ENCODE measurements at regions not wholly inside any gene's neighbourhood (a gene's known extent, or its start where the extent isn't known, plus 50 kb on each side); places are given as distances from the start of the nearest gene placed in this dataset.
"Not testable (repeated sequence)": the region's sequence is repeated elsewhere in the genome, so short reads cannot be mapped to it uniquely, and the experiment has no call there.

DNA sequence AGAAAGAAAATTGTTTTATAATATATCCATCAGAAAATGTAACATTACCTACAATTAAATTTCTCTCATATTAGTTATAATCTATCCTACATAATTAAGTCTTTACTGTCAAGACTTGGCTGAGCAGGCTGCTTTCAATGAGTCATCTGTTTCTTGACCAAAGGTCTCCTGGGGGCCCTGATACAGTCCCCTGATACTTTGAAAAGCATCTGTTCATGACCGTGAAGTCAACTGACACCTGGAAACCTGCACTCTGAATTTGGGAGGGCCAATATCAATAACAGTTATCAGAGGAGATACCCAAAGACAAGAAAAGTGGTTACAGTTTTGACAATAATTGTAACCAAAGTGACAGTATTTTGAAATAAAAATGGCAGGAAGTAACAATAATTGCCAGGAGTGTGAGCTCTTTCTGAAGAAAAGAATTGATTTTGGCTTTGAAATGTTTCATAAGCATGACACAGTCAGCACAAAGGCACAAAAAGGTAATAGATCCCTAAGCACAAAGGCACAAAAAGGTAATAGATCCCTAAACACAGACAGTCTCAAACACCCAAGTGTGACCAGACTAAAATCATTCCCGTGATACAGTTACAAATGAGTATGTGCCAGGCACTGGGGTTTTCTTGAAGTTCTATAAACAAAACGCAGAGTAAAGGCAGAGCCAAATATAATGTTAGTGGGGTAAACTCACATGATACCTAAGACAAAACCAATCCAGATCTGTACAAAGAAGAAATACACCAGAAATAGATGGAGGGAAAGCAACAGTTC is 260.7 kb downstream of the PLOD2 start:
- no peak for DNase-seq

DNA sequence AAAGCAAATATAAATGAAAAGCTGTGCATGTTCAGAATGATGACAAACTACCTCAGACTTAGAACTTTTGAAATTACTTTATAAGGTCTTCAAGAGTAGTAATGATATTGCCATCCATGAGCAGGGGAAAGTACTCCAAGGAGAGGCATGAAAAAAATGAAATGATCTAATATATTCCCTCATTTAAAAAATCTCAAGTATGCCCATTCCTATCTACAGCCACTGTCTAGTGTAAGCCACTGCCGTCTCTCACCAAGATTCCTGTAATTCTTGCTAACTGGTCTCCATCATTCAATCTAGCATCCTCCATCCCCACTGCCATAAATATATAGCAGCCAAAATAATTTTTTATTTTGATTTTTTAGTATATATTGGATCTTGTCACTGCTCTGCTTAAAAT is 258.8 kb downstream of the PLOD2 start:
- DNase-seq: no peak

DNA sequence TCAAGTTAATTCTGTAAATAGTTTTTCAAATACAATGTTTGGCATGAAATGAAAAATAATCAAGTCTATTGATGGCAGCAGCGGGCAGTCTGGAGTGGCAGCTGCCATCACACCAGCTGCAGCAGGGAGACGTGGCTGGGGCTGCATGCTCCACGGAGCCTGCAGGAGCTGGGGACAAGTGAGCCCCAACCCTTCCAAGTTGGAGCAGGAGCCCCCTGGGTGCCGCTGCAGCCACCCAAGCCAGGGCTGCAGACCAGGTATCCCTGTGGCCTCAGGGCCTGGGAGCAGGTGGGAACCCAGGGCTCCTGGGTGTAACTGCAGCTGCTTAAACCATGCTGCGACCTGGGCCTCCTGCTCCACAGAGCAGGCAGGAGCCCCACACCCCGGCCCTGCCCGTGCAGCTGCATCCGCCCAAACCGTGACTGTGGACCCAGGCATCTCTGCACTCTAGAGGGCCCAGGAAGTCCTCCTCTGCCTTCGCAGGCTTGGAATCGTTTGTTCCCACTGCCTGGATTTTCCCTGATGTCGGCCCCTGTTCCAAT is 257.4 kb downstream of the PLOD2 start:
- DNase-seq: no peak

DNA sequence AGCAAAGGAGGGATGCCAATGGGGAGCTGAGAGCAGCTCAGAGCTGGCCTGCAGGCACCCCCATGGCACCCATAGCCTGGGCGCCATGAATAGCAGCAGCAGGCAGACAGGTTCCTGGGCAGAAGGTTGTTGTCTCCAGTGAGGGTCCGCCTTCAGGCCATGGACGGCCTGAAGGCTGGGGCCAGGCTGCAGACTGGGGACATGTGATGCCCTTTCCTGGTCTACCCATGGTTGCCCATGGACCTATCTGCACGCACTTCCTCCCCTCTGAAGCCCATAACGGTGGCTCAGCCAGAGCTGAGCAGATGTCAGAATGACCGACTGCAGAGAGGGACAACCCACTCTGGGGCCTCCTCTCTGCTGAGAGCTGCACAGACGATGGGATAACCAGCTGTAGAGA is 256.8 kb downstream of the PLOD2 start:
- no peak for DNase-seq

DNA sequence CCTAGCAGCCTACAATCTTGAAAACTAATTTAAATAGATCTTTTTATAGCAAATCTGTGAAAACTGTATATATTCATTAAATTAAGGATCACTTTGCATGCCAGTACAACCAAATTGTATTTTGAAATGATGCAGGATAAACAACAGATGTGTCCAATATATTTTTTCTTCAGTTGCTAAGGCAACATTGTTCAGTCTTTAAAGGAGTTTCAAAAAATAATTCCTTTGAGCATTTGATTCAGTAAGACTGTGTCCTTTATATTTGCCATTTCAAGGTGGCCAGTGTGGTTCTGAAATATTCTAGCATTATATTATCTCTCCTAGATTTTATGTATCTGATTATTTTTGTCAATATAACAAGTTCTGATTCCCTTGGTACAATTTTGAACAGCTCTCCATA is 254.7 kb downstream of the PLOD2 start:
- no peak for DNase-seq

DNA sequence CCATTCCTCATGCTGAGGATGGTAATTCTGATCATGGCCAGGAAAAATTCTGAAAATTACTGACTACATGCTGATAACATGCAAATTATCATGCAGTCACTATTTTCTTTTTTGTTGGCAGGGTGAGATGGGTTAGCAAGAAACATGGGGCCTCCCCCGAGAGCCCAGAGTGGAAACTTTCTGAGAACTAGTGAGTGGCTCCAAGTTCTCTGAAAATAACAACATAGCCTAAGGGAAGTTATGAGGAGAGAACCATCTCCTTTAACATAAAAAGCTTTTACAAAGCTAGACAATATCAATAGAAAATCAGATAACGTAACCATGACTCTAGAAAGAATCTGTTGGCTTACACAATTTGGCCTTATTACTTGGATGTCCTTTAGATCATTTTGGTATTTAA is 254.2 kb downstream of the PLOD2 start:
- no peak for DNase-seq

DNA sequence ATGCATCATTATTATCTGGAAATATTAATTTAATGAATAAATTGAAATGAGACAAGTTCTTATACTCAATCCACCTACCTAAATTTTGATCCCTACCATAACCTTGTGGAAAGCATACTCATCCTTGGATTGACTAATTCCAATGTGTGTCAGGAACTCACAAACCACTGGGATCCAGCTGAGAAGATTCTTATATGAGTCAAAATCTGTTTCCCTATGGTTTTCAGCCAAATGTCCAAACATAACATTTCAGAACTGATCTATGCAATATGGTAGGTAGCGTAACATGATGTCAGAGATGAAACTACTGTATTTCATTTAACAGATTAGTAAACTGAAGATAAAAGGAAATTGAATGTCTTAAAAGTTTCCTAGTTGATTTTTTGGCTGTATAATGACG is 250.0 kb downstream of the PLOD2 start:
- DNase-seq: no peak

DNA sequence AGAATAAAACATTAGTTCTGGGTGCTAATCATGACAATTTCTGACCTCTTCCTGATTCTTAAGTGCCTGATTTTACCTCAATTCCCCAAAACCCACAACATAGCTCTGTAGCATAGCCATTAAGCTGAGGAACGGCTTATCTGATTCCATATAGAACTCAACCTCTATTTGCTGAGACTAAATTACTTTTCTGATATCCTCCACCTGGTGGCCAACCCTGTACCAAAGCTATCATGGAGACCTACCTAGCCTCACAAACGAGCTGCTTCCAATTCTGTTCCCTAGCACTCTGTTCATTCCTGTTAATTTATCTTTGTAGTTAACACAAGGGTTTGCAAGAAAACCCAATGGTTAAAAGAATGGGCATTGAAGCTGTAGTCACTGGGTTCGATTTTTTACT is 245.2 kb downstream of the PLOD2 start:
- no peak for DNase-seq

DNA sequence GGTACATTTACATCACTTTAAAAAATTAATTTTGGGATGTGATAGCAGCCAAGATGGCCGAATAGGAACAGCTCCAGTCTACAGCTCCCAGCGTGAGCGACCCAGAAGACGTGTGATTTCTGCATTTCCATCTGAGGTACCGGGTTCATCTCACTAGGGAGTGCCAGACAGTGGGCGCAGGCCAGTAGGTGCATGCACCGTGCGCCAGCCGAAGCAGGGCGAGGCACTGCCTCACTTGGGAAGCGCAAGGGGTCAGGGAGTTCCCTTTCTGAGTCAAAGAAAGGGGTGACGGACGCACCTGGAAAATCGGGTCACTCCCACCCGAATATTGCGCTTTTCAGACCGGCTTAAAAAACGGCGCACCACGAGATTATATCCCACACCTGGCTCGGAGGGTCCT is 233.2 kb downstream of the PLOD2 start:
- not testable (repeated sequence) for DNase-seq

DNA sequence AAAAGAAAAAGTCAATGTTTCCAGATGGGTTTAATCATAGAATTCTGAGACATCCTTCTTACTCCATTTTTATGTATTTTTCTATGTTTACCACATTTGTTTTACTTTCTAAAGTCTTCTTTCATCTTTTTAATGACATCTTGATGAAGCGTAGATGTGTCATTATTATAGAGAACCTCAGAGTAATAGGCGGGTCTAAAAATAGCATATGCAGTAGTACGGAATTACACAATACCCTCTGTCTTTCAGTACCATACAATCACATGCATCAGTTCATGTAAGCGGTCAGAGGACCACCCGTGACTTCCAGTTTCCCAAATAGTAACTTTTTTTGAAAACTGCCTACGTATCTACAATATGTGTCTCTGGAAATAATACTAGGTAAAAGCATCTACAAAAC is 224.0 kb downstream of the PLOD2 start:
- no peak for DNase-seq

DNA sequence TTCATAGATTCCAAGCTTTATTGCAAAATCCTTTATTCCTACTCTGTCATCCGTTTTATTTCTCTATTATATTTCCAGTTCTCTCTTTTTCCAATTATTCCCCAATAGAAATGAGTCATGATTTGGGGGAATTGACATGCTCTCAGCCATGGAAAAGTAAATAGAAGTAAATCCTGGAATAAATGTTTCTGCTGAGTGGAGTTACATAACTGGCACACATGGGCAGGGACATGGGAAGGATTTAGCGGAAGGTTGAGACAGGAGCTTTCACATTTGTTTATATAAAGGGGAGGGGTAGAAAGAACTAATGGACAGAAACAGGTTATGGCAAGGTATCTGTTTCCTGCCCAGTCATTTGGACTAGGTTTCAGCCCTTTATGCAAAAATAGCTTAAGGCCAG is 221.6 kb downstream of the PLOD2 start:
- no peak for DNase-seq

DNA sequence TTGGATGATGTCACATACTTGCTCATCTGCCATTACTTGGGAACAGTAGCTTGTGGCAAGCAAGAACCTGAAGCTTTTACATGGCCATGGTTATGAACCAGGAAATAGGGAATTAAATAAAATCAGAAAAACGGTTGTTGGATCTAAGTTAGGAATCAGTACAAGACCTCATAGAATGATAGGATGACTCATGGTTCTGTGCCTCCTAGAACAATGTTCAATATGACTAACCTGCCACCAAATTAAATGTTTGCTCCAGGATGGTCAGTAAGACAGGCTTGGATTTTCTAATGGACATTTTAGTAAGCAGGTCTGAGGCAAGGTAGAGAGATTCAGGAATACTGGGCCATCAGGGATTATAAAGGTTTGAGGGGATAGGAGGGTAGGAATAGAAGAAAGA is 218.9 kb downstream of the PLOD2 start:
- DNase-seq: no peak

DNA sequence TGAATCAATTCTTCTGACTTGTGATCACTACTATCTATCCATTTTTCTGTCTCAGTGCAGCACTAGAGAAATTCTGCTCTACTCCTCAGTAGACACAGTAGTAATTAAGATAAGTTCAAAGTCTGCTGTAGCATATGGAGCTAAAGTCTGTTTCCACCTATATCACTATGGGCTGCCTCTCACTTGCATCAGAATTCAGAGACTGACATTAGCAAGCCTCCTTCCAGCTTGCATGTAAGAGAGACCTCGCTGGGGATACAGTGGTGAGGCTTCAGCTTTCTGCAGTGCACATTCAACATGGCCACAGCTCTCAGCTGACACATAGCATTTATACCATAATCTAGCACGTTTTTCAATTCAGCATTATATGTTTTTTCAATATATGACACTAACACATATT is 217.0 kb downstream of the PLOD2 start:
- no peak for DNase-seq

DNA sequence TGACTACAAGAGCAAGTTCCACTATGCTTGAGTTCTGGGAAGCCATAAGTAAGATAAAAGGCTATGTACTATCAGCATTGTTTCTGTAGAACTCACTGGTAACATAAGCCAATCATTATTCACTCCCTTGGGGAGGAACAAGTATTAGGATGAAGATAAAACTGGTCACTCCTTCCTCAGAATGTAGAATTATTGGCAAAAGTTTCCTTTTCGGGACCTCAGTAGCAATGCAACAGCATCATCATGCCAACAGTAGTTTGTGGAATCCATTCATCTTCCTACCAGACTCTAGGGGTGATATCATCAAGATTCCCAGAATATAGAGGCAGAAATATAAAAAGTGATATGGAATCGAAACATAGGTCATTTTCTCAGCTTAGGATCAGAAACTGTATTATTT is 209.5 kb downstream of the PLOD2 start:
- DNase-seq: no peak

DNA sequence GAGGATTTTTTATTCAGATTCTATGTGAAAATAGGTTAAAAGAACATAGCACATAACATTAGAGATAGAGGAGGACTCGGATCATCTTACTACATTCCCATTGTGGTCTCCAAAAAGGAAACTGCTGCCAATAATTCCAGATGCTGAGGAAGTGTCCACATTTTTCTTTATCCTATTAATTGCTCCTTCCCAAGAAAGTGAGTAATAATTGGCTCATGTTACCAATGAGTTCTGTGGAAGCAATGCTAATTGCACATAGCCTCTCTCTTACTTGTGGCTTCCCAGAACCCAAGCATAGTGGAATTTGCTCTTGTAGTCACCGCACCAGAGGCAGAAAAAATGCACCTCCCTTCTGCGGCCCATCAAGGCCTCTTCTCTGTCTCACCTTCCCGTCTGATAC is 208.4 kb downstream of the PLOD2 start:
- no peak for DNase-seq

DNA sequence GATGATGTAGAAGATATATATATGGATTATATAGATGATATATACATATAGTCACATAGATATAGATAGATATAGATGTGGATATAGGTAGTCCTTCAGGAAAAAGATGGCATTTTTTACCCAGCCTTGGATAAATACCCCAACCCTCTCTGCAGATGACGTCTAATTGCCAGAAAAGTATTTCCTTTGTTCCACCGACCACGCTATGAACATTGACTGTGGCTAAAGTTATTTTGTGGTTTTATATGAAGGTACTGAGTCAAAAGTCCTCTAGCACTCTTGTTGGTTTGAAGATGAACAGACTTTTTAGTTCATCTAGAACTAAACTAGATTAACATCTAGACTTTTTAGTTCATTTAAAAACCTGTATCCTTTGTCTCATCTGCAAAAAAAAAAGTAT is 207.7 kb downstream of the PLOD2 start:
- no peak for DNase-seq

DNA sequence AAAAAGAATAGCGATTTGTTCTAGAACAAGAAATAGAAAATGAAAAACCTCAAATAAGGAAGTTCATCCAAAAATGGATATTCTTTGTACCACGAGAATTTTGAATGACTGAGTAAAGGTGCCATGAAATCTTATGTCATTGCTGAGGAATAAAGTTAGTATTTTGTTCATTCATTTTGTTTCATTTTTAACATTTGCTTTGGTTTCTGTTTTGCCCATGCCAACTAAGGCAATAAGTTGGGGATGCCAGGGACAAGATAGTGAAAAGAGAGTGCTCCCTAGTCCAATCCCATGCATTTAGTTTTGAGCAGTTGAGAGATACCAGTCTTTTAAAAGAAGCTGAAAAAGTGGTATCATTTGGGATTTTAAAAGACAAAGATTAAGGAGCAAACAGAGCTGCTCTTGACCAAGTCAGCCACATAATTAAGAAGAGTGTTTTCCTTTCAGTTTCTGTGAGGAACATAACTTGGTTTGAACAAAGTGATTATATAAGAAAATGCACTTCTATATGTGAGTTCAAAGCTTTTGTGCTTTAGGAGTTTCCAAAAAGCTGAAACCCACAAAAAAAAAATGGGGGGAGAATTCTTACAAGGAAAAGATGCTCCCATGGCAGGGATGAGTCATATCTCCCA is 201.4 kb downstream of the PLOD2 start:
- DNase-seq: no peak

DNA sequence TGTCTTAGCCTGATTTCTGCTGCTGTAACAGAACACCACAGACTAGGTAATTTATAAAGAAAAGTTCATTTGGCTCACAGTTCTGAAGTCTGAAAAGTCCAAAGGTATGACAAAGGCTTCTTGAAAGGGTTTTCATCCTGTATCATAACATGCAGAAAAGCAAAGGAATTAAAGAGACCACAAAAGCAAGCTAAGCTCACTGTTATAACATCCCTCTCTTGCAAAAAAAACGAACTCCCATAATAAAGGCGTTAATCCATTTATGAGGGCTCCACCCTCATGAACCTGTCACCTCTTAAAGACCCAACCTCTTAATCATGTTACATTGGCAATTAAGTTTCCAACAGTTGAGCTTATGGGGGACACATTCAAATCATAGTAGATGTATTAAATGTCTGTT is 197.9 kb downstream of the PLOD2 start:
- no peak for DNase-seq

DNA sequence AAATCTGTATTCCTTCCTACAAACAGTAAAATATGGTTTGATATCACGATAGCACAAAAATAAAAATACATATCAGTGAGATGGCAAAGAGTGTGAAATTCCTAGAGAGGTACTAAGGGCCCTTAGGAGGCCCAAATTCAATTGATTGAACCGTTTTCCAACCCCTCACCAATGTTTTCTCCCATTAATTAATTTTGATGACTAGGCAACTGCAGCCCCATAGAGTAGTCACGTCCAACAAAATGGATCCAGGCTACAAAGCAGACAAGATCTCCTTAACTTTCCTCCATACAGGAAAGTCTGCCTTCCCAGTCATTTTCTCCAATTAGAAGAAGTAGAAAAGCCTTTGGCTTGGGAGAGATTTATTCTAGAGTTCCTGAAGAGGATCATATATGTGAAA is 193.9 kb downstream of the PLOD2 start:
- no peak for DNase-seq

DNA sequence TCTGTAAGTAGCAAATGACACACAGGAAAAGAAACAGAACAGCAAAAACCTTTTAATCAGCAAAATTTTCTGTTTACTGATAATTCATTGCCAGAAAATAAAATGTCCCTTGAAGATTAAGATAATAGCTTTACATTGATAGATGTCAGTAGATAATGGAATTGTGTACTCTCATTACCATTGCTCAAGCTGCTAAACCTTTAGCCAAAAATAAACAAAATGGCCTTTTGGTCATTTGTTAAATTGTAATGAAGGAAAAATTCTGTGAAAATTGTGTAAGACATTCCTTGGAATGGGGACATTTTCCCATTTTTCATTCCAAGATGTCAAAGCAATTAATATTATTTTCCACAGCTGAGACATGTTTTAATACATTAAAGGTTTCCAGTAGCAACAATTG is 189.8 kb downstream of the PLOD2 start:
- no peak for DNase-seq

DNA sequence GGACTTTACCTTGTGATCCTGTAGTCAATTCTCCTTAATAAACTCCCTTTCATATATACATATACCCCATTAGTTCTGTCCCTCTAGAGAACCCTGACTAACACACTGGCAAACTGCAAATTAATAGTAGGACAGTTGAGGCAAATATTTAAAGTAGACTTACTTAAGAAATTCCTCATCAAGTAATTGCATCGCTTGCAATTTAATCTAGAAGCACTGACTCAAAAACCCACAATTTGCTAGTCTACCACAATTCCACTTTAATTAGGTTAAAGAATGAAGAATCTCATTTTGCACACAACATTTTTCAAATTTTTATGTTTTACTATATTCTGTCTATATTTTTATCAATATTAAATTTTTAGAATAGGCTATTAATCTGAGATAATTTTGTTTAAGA is 188.1 kb downstream of the PLOD2 start:
- no peak for DNase-seq

DNA sequence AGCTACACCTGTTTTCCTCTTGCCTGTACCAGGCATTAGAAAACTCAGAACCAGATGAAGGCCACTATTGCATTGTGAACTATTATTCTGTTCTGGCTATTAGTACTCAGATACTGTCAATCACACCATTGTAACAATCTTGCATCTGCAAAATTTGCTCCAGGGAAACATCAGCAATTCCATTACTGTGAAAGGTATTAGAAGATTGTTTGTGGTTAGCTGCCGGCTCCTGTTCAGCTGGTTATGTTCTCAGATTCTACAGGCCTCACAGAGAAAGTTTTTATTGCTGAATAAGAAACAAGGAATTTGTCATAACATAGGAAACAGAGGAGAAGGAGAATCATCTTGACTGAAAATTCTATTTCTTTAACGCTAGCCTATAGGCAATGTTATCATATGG is 179.9 kb downstream of the PLOD2 start:
- no peak for DNase-seq

DNA sequence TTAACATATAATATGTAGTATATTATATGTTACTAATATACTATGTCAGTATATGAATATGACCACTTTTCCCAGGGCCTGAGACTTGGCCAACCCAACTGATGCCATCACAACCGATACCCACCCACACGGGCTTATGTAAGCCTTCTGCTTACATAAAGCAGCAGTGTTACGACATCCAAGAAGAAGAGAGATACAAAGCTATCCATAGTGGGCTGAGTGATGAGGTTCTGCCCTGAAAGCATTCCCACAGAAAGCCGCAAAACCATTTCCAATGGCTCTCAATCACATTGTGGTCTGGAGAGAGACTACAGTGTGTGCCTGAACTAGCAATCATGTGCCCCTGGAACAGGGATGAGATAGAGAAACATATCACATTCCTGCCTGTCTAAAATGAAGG is 177.9 kb downstream of the PLOD2 start:
- no peak for DNase-seq
